ENCODE measurements at regions not wholly inside any gene's neighbourhood (a gene's known extent, or its start where the extent isn't known, plus 50 kb on each side); places are given as distances from the start of the nearest gene placed in this dataset.

DNA sequence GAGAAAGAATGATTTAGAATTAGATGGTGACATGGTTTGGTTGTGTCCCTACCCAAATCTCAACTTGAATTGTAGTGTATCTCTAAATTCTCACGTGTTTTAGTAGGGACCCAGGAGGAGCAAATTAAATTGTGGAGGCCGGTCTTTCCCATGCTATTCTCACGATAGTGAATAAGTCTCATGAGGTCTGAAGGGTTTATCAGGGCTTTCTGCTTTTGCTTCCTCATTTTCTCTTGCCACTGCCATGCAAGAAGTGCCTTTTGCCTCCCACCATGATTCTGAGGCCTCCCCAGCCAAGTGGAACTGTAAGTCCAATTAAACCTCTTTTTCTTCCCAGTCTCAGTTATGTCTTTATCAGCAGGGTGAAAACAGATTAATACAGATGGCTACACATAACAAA, 167.4 kb upstream of the SVIL start:
- CTCF ChIA-PET, result no interaction called here
- Histone ChIP-seq H3K4me3 (ENCODE audit: low read depth, low read length) (no peak overlapping the region), H3K27ac (ENCODE audit: low read depth, low read length) (no peak overlapping the region), H3K27me3 (ENCODE audit: control insufficient read depth, insufficient read depth, low read length) (no peaks in the 10 kb centered on the region), H3K9me3 (ENCODE audit: control insufficient read depth, insufficient read depth, low read length) (no peaks in the 10 kb centered on the region; the same call in 1 of the 2 replicates)
- POLR2A ChIA-PET, result no interaction called here
- no peak for DNase-seq (ENCODE audit: low read depth, low spot score)
- TF ChIP-seq, protein P1, sequence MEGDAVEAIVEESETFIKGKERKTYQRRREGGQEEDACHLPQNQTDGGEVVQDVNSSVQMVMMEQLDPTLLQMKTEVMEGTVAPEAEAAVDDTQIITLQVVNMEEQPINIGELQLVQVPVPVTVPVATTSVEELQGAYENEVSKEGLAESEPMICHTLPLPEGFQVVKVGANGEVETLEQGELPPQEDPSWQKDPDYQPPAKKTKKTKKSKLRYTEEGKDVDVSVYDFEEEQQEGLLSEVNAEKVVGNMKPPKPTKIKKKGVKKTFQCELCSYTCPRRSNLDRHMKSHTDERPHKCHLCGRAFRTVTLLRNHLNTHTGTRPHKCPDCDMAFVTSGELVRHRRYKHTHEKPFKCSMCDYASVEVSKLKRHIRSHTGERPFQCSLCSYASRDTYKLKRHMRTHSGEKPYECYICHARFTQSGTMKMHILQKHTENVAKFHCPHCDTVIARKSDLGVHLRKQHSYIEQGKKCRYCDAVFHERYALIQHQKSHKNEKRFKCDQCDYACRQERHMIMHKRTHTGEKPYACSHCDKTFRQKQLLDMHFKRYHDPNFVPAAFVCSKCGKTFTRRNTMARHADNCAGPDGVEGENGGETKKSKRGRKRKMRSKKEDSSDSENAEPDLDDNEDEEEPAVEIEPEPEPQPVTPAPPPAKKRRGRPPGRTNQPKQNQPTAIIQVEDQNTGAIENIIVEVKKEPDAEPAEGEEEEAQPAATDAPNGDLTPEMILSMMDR (IDR thresholded peaks at IDR 0.05; ENCODE audit: low read depth, low read length), result no peak

DNA sequence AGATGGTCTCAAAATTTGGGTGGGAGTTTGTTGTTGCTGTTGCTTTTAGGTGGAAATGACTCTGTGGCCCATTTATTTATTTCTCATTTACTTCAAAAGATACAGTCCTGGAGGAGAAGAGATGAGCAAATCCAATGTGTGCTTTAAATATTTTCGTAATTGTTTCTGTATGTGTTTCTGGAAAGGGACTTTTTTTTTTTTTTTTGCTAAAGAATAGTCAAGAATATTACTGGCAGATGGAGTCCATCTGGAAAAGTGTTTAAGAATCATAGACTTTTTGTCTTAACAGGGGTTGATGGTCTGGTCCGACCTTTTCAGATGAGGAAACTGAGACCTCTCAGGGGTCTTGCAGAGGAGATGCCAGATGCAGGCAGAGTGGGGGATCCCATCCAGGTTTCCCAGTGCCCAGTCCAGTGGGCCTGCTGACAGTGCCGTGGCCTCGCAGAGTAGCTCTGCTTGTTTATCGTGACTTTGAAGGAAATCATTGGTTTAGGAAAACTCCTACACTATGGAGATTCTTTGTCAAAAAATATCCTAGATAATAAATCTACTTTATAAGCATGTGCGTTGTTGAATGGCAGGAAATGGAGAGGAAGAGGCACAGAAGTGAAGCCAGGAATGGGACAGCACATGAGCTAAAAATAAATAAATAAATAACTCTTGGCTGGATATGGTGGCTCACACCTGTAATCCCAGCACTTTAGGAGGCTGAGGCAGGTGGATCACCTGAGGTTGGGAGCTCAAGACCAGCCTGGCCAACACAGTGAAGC, 164.3 kb upstream of the SVIL start:
- ChIA-PET CTCF (no interaction called here), POLR2A (no interaction called here)
- TF ChIP-seq, protein P1 (IDR thresholded peaks at IDR 0.05; ENCODE audit: low read depth, low read length), result no peak
- H3K9me3 ChIP-seq (ENCODE audit: control insufficient read depth, insufficient read depth, low read length), result no peaks in the 10 kb centered on the region
- DNase-seq (ENCODE audit: low read depth, low spot score), result no peak
- no peak overlapping the region for H3K27ac ChIP-seq (ENCODE audit: low read depth, low read length)
- H3K27me3 ChIP-seq (ENCODE audit: control insufficient read depth, insufficient read depth, low read length), result no peaks in the 10 kb centered on the region
- H3K4me3 ChIP-seq (ENCODE audit: low read depth, low read length), result no peak overlapping the region

- Histone ChIP-seq H3K9me3 (ENCODE audit: control insufficient read depth, insufficient read depth, low read length) (no peaks in the 10 kb centered on the region), H3K4me3 (ENCODE audit: low read depth, low read length) (no peak overlapping the region), H3K27me3 (ENCODE audit: control insufficient read depth, insufficient read depth, low read length) (no peaks in the 10 kb centered on the region), H3K27ac (ENCODE audit: low read depth, low read length) (no peak overlapping the region)
- ChIA-PET POLR2A (no interaction called here), CTCF (no interaction called here)
- DNase-seq (ENCODE audit: low read depth, low spot score), result no peak
- TF ChIP-seq, protein P1 (IDR thresholded peaks at IDR 0.05; ENCODE audit: low read depth, low read length), result no peak
Measured at GRCh38 chr10:29797616-29798015, 162.8 kb upstream of the SVIL start.

DNA sequence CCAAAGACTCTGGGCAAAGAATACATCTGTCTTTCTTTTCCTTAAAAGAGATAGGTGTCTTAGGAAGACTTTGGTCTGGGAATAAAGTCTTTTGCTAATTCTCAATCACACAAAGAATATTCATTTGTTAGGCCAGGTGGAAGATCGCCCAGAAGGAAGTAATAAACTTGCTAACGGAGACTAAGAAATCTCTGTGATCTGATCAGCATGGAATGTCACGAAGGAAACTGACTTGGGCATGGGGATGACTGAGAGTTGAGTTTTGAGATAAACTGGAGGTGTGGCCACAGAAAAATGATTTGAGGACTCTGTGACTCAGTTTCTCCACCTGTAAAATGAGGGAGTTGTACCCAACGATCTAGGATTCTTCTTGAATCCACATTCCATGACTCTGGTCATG, 161.1 kb upstream of the SVIL start:
- Histone ChIP-seq H3K27me3 (ENCODE audit: control insufficient read depth, insufficient read depth, low read length) (no peaks in the 10 kb centered on the region), H3K4me3 (ENCODE audit: low read depth, low read length) (no peak overlapping the region), H3K9me3 (ENCODE audit: control insufficient read depth, insufficient read depth, low read length) (no peaks in the 10 kb centered on the region), H3K27ac (ENCODE audit: low read depth, low read length) (peak overlapping the region; percentile 48)
- TF ChIP-seq, protein P1 (IDR thresholded peaks at IDR 0.05; ENCODE audit: low read depth, low read length), result no peak
- ChIA-PET POLR2A (no interaction called here), CTCF (no interaction called here)
- no peak for DNase-seq (ENCODE audit: low read depth, low spot score)

- TF ChIP-seq, protein P1 (IDR thresholded peaks at IDR 0.05; ENCODE audit: low read depth, low read length), result no peak
- H3K4me3 ChIP-seq (ENCODE audit: low read depth, low read length), result no peak overlapping the region
- POLR2A ChIA-PET, result no interaction called here
- H3K27me3 ChIP-seq (ENCODE audit: control insufficient read depth, insufficient read depth, low read length), result no peaks in the 10 kb centered on the region
- CTCF ChIA-PET, result interaction anchor here (1.0 kb wide), 1 partner anchor 204 kb away, joined by 3 read pairs; no protein-coding TSS in a partner anchor
- peak overlapping the region; percentile 48 for H3K27ac ChIP-seq (ENCODE audit: low read depth, low read length)
- no peak for DNase-seq (ENCODE audit: low read depth, low spot score)
- no peaks in the 10 kb centered on the region for H3K9me3 ChIP-seq (ENCODE audit: control insufficient read depth, insufficient read depth, low read length)
Measured at GRCh38 chr10:29794776-29795611, 160.2 kb upstream of the SVIL start.
